Liver (tissue), 8 donors: ENCODE measurements at regions not wholly inside any gene's neighbourhood (a gene's known extent, or its start where the extent isn't known, plus 50 kb on each side); places are given as distances from the start of the nearest gene placed in this dataset.

ENCODE experiments used
- DNase-seq: peaks from one replicate; pipeline ENCODE4 v3.0.0-alpha.2; 2017; ENCODE audit warnings: low spot score
- H3K27ac ChIP-seq, 2 donors: one replicate each; pipeline ENCODE4 v1.7.0; 2013; ENCODE audit warnings: inconsistent platforms in 2 of 2, low read length in 2 of 2, control low read depth in 1 of 2, low read depth in 1 of 2, mild to moderate bottlenecking in 1 of 2
- H3K27me3 ChIP-seq, 4 donors: one replicate each; pipeline versions ENCODE4 v1.6.1 to v1.7.0; 2013; ENCODE audit warnings: low read length in 3 of 4, inconsistent platforms in 1 of 4, mild to moderate bottlenecking in 1 of 4, moderate library complexity in 1 of 4; ENCODE audit not compliant: control insufficient read depth in 4 of 4, insufficient read depth in 4 of 4
- H3K36me3 ChIP-seq, 4 donors: one replicate each; pipeline versions ENCODE4 v1.6.1 to v1.7.0; 2013; ENCODE audit warnings: low read length in 3 of 4, mild to moderate bottlenecking in 3 of 4, low read depth in 1 of 4, moderate library complexity in 1 of 4; ENCODE audit not compliant: control insufficient read depth in 4 of 4, insufficient read depth in 3 of 4
- H3K4me1 ChIP-seq, 4 donors: one replicate each; pipeline versions ENCODE4 v1.6.1 to v1.7.0; 2013; ENCODE audit warnings: low read length in 3 of 4, mild to moderate bottlenecking in 3 of 4, moderate library complexity in 1 of 4; ENCODE audit not compliant: control insufficient read depth in 4 of 4, insufficient read depth in 4 of 4
- H3K4me3 ChIP-seq, 3 donors: one replicate each; pipeline versions ENCODE4 v1.6.1 to v1.7.0; 2013; ENCODE audit warnings: low read length in 3 of 3, control low read depth in 1 of 3, low read depth in 1 of 3, mild to moderate bottlenecking in 1 of 3
- H3K9ac ChIP-seq, 2 donors: one replicate each; pipeline ENCODE4 v1.7.0; 2013; ENCODE audit warnings: low read length in 2 of 2, mild to moderate bottlenecking in 2 of 2, moderate library complexity in 2 of 2, control low read depth in 1 of 2, low read depth in 1 of 2
- H3K9me3 ChIP-seq, 4 donors: one replicate each; pipeline versions ENCODE4 v1.6.1 to v1.7.0; 2013; ENCODE audit warnings: low read length in 3 of 4; ENCODE audit not compliant: control insufficient read depth in 4 of 4
- ATF3 ChIP-seq: IDR thresholded peaks from 2 replicates; pipeline ENCODE4 v1.6.1; 2016; ENCODE audit warnings: antibody characterized with exemption
- CTCF ChIP-seq: fragments of 150-350 bp; IDR thresholded peaks from 2 replicates; pipeline ENCODE4 v1.5.1; 2017; ENCODE audit warnings: improper control_type of control experiment, low read depth, low read length; ENCODE audit not compliant: missing input control
- FOXA1 ChIP-seq: IDR thresholded peaks from 2 replicates; pipeline ENCODE4 v1.6.1; 2016; ENCODE audit warnings: antibody characterized with exemption
- FOXA2 ChIP-seq: IDR thresholded peaks from 2 replicates; pipeline ENCODE4 v1.6.1; 2016; ENCODE audit warnings: antibody characterized with exemption
- GABPA ChIP-seq, 2 donors: IDR thresholded peaks in 1 of 2; conservative IDR thresholded peaks in 1 of 2; 2 replicates each; pipeline ENCODE4 v1.6.1; 2016; ENCODE audit warnings: antibody characterized with exemption in 2 of 2, mild to moderate bottlenecking in 1 of 2, moderate library complexity in 1 of 2
- HNF4A ChIP-seq, 2 donors: conservative IDR thresholded peaks; 2 replicates each; pipeline ENCODE4 v1.6.1; 2016; ENCODE audit warnings: antibody characterized with exemption in 2 of 2, mild to moderate bottlenecking in 2 of 2
- HNF4G ChIP-seq: IDR thresholded peaks from 2 replicates; pipeline ENCODE4 v1.6.1; 2016; ENCODE audit warnings: antibody characterized with exemption
- JUND ChIP-seq, 2 donors: IDR thresholded peaks; 2 replicates each; pipeline ENCODE4 v1.6.1; 2016; ENCODE audit warnings: antibody characterized with exemption in 2 of 2
- MAX ChIP-seq: IDR thresholded peaks from 2 replicates; pipeline ENCODE4 v1.6.1; 2016; ENCODE audit warnings: antibody characterized with exemption
- NR2F2 ChIP-seq: IDR thresholded peaks from 2 replicates; pipeline ENCODE4 v1.6.1; 2016; ENCODE audit warnings: antibody characterized with exemption
- RAD21 ChIP-seq, 2 donors: IDR thresholded peaks; 2 replicates each; pipeline ENCODE4 v1.6.1; 2016; ENCODE audit warnings: antibody characterized with exemption in 2 of 2, mild to moderate bottlenecking in 2 of 2
- REST ChIP-seq: IDR thresholded peaks from 2 replicates; pipeline ENCODE4 v1.6.1; 2016; ENCODE audit warnings: antibody characterized with exemption, mild to moderate bottlenecking
- RXRA ChIP-seq, 2 donors: IDR thresholded peaks; 2 replicates each; pipeline ENCODE4 v1.6.1; 2017 to 2018; ENCODE audit warnings: antibody characterized with exemption in 2 of 2, mild to moderate bottlenecking in 1 of 2
- SP1 ChIP-seq: IDR thresholded peaks from 2 replicates; pipeline ENCODE4 v1.6.1; 2018; ENCODE audit warnings: antibody characterized with exemption, mild to moderate bottlenecking
- TAF1 ChIP-seq: conservative IDR thresholded peaks from 2 replicates; pipeline ENCODE4 v1.6.1; 2016; ENCODE audit warnings: antibody characterized with exemption, mild to moderate bottlenecking
- YY1 ChIP-seq: IDR thresholded peaks from 2 replicates; pipeline ENCODE4 v1.6.1; 2016; ENCODE audit warnings: antibody characterized with exemption, mild to moderate bottlenecking
- WGBS: extraction: QIAGEN DNeasy Blood & Tissue Kit; methylation state at CpG from one replicate; pipeline ENCODE4 v1.1.7; 2013; 5-methylcytosine and 5-hydroxymethylcytosine counted together
- donor health status: healthy.
- donor health status: healthy.
- donor health status: healthy.
- donor health status: healthy.
- donor health status: healthy.

- DNase-seq = no peak
Measured at GRCh38 chr11:25613865-25614264, 718.1 kb upstream of the ANO3 start.

GRCh38 chr11:25615069-25615468 lies 716.9 kb upstream of the ANO3 start:
- Histone ChIP-seq H3K27me3 (no peaks in the 10 kb centered on the region), H3K4me3 (no peak overlapping the region), H3K4me1 (no peaks in the 10 kb centered on the region), H3K9ac (no peak overlapping the region), H3K9me3 (peaks cover 0 to under 1% (median 0%) of the 10 kb centered on the region in 4 donors), H3K36me3 (no peaks in the 10 kb centered on the region), H3K27ac (no peak overlapping the region)
- WGBS = 47% methylated on average over 2 of the region's 2 CpGs
- no peak for TF ChIP-seq TAF1
- TF ChIP-seq HNF4G = no peak
- no peak for DNase-seq

More at GRCh38 chr11:25613865-25614264, 718.1 kb upstream of the ANO3 start:
- H3K9ac ChIP-seq = no peak overlapping the region
- no peak overlapping the region for H3K27ac ChIP-seq
- no peak overlapping the region for H3K4me3 ChIP-seq
- H3K9me3 ChIP-seq = peaks cover 0 to 2% (median 0%) of the 10 kb centered on the region in 4 donors
- WGBS = 78% methylated on average over 4 of the region's 4 CpGs
- no peaks in the 10 kb centered on the region for H3K36me3 ChIP-seq
- TF ChIP-seq HNF4A (conservative IDR thresholded peaks at IDR 0.05) = no peak
- no peak for TF ChIP-seq FOXA1
- TF ChIP-seq MAX = no peak
- TF ChIP-seq YY1 = no peak
- no peak for TF ChIP-seq RXRA (IDR thresholded peaks at IDR 0.05)
- no peak for TF ChIP-seq HNF4G
- TF ChIP-seq TAF1 = no peak
- TF ChIP-seq REST = no peak
- no peak for TF ChIP-seq ATF3
- no peak for TF ChIP-seq NR2F2
- no peaks in the 10 kb centered on the region for H3K4me1 ChIP-seq
- no peaks in the 10 kb centered on the region for H3K27me3 ChIP-seq

- DNase-seq = no peak
- Histone ChIP-seq H3K27me3 (no peaks in the 10 kb centered on the region), H3K9me3 (no peaks in the 10 kb centered on the region), H3K4me1 (no peaks in the 10 kb centered on the region), H3K4me3 (no peak overlapping the region), H3K9ac (no peak overlapping the region), H3K27ac (no peak overlapping the region), H3K36me3 (no peaks in the 10 kb centered on the region)
- no peak for TF ChIP-seq FOXA2
- no peak for TF ChIP-seq HNF4A (conservative IDR thresholded peaks at IDR 0.05)
- TF ChIP-seq JUND (IDR thresholded peaks at IDR 0.05) = no peak
- TF ChIP-seq NR2F2 = no peak
- TF ChIP-seq CTCF = no peak
- TF ChIP-seq GABPA (IDR thresholded peaks at IDR 0.05 in 1 of 2, conservative IDR thresholded peaks at IDR 0.05 in 1 of 2) = no peak
- TF ChIP-seq ATF3 = no peak
- TF ChIP-seq RAD21 (IDR thresholded peaks at IDR 0.05) = no peak
- no peak for TF ChIP-seq FOXA1
- no peak for TF ChIP-seq SP1
- TF ChIP-seq RXRA (IDR thresholded peaks at IDR 0.05) = no peak
- WGBS = 87% methylated on average over 2 of the region's 2 CpGs
Measured at GRCh38 chr11:25615841-25616240, 716.1 kb upstream of the ANO3 start.
